Lower leg skin (tissue), 4 donors: ENCODE measurements at regions not wholly inside any gene's neighbourhood (a gene's known extent, or its start where the extent isn't known, plus 50 kb on each side); places are given as distances from the start of the nearest gene placed in this dataset.
A peak's percentile ranks its signal among the peaks of the same experiment; 100 is the strongest.

ENCODE experiments used
- DNase-seq, 2 donors: peaks; one replicate each; pipeline ENCODE4 v3.0.0-alpha.2; 2019; ENCODE audit warnings: low spot score in 2 of 2
- H3K4me3 ChIP-seq: fragments of 200-600 bp; sonication (generic); 2 replicates; pipeline ENCODE4 v1.5.1; 2017; ENCODE audit warnings: mild to moderate bottlenecking, low read depth; ENCODE audit not compliant: poor library complexity, severe bottlenecking
- POLR2A ChIP-seq, 2 donors: fragments of 450-650 bp; IDR thresholded peaks; one replicate each; pipeline ENCODE4 v1.6.1; 2016 to 2017; ENCODE audit warnings: antibody characterized with exemption in 2 of 2, mild to moderate bottlenecking in 1 of 2, moderate library complexity in 1 of 2
- WGBS, 2 donors: methylation state at CpG; one replicate each; pipeline ENCODE4 v1.1.5; 2018; 5-methylcytosine and 5-hydroxymethylcytosine counted together
- intact Hi-C: fragments of 100-400 bp; cut with DNase I; formaldehyde crosslinking; loops from one replicate; pipeline ENCODE4 v1.15.0; 2023; ENCODE audit warnings: low total_unique reads
- TF ChIP-seq, protein P1 (sequence below), 3 donors: fragments of 450-650 bp; IDR thresholded peaks; one replicate each; pipeline ENCODE4 v1.5.1; 2016; ENCODE audit warnings: antibody characterized with exemption in 3 of 3, mild to moderate bottlenecking in 3 of 3, moderate library complexity in 2 of 3

DNA sequence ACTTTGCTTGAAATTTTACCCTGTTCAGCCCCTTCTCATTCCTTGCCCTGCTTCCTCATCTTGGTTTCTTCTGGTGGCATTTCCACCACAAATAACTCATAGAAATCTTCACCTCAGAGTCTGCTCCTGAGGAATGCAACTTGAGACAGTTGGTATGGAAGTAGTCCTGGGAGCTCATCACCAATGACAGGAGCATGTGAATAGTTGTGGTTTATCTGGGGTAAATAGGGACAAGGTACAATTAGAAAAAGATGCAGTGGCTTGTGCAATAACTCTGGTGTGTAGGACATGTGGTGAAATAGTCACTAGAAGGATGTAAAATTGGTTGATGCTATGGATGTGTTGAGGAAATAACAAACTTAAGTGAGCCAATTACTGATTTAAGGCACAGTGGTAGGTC, 72.7 kb upstream of the CHRNA7 start:
- H3K4me3 ChIP-seq = no peak overlapping the region
- DNase-seq = no peak
- intact Hi-C loops = no loop called here
- TF ChIP-seq, protein P1, sequence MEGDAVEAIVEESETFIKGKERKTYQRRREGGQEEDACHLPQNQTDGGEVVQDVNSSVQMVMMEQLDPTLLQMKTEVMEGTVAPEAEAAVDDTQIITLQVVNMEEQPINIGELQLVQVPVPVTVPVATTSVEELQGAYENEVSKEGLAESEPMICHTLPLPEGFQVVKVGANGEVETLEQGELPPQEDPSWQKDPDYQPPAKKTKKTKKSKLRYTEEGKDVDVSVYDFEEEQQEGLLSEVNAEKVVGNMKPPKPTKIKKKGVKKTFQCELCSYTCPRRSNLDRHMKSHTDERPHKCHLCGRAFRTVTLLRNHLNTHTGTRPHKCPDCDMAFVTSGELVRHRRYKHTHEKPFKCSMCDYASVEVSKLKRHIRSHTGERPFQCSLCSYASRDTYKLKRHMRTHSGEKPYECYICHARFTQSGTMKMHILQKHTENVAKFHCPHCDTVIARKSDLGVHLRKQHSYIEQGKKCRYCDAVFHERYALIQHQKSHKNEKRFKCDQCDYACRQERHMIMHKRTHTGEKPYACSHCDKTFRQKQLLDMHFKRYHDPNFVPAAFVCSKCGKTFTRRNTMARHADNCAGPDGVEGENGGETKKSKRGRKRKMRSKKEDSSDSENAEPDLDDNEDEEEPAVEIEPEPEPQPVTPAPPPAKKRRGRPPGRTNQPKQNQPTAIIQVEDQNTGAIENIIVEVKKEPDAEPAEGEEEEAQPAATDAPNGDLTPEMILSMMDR (IDR thresholded peaks at IDR 0.05) = no peak
- TF ChIP-seq POLR2A (IDR thresholded peaks at IDR 0.05) = no peak

DNA sequence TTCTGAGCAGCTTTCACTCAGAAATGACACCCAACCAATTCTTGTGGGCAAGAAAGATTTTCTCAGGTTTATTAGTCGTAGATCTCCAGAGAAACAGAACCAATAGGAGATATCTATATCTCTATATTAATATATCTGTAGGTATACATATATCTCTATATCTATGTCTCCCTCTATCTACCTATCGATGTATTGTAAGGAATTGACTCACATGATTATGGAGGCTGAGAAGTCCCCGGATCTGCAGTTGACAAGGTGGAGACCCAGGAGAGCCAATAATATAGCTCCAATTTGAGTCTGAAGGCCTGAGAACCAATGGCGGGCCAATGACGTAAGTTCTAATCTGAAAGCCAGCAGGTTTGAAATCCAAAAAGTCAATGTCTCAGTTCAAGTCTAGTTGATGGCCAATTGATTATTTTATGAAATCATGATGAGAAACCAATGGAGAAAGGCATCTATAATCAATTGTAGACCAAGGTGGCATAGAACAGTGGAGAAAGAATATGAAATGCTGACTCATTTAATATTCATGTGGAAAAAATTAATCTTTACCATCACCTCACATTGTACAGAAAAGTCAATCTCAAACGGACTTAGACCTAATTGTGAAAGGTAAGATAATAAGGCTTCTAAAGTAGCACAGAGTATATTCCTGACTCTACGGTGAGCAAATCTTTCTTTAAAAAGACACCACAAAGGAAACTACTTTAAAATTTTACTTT, 65.6 kb upstream of the CHRNA7 start:
- WGBS, 2 donors = 84 to 88% methylated on average over 7 of the region's 7 CpGs
- intact Hi-C loops = no loop called here
- no peak for TF ChIP-seq POLR2A (IDR thresholded peaks at IDR 0.05)
- TF ChIP-seq, protein P1 (IDR thresholded peaks at IDR 0.05) = no peak
- DNase-seq = no peak
- H3K4me3 ChIP-seq = no peak overlapping the region

DNA sequence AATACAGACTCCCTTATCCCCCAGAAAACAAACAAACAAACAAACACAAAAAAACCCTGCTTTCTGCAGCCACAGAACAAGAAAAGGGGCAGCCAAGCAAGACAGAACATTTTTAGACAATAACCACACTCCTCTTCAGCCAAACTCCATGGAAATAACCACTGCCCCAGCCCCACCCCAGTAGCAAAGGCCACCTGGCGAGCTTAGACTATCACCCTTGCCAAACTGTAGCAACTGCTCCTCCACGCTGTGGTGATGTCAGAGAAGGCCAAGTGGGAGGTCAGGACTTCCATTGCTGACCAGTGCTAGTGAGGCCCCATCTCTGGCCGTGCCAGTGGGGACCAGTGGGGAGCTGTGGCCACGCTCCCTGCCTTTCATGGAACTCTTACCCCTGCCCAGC, 60.3 kb upstream of the CHRNA7 start:
- no peak overlapping the region for H3K4me3 ChIP-seq
- DNase-seq = no peak
- intact Hi-C loops = no loop called here
- no peak for TF ChIP-seq POLR2A (IDR thresholded peaks at IDR 0.05)
- TF ChIP-seq, protein P1 (IDR thresholded peaks at IDR 0.05) = no peak
- WGBS, 2 donors = 61 to 80% methylated on average over 4 of the region's 4 CpGs

DNA sequence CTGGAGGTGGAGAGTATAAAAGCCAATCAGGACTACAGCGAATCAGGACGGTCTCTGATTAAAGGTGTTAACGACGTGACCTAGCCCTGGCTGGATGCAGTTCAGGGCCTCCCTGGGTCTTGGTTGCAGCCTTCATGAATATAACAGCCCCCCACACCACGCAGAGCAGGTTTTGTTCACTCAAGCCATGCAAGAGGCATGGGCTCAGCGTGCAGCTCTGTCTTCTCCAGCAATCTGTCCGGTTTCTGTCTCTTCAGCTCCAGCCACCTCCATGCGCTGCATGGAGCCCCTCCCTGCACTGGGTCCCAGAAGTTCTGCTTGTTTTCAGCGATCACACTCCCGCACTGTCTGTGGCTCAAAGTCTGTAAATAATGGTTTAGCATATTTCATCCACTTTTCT, 57.1 kb upstream of the CHRNA7 start:
- no peak for TF ChIP-seq POLR2A (IDR thresholded peaks at IDR 0.05)
- TF ChIP-seq, protein P1 (IDR thresholded peaks at IDR 0.05) = no peak
- peak in 1 of 2 donors; percentile 57 for DNase-seq
- WGBS, 2 donors = 71 to 73% methylated on average over 10 of the region's 10 CpGs
- intact Hi-C loops = no loop called here
- H3K4me3 ChIP-seq = no peak overlapping the region

DNA sequence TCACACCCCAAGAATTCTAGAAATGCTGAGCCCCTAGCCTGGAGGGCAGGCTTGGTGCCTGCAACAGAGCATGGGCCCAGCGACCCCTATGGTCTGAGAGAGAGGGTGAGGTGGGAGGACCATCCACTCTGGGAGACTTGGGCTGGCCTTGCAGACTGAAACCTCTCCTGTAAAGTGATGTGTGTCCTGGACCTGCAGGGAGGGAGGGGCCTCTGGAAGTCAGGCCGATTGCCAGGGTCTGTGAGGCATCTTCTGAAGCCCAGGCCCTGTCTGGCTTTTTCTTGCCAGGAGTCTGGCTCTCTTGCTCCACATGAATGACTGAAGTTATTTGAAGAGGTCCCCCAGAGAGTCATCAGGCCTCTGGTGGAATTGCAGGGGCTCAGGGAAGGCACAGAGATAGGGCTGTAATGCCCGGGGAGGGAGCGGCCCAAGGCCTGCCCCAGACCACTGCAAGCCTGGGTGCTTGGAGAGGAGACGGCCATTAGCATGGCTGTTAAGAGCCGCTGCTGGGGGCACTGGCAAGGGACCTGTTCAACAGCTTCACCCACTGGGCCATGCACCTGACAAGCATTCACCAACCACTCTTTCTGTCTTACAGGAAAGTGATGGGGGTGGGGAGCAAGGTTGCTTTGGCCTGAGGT, 56.0 kb upstream of the CHRNA7 start:
- DNase-seq = no peak
- 65% methylated on average over 5 of the region's 6 CpGs for WGBS, 2 donors

More for the DNA sequence above, 56.0 kb upstream of the CHRNA7 start:
- intact Hi-C loops = no loop called here
- TF ChIP-seq, protein P1 (IDR thresholded peaks at IDR 0.05) = no peak
- no peak for TF ChIP-seq POLR2A (IDR thresholded peaks at IDR 0.05)
- no peak overlapping the region for H3K4me3 ChIP-seq
